SU-DHL-6 (cell line): ENCODE measurements at regions not wholly inside any gene's neighbourhood (a gene's known extent, or its start where the extent isn't known, plus 50 kb on each side); places are given as distances from the start of the nearest gene placed in this dataset.

Source experiments
- H2AFZ ChIP-seq: fragments of 200-600 bp; sonication (generic); 2 replicates; pipeline ENCODE4 v1.6.1; 2014; ENCODE audit warnings: low read depth, mild to moderate bottlenecking, moderate library complexity, mixed read lengths, antibody characterized with exemption, low read length; ENCODE audit not compliant: severe bottlenecking
- H3F3A ChIP-seq: fragments of 200-600 bp; shearing (Covaris generic); 2 replicates; pipeline ENCODE4 v1.6.0; 2016; ENCODE audit warnings: antibody characterized with exemption, mild to moderate bottlenecking; ENCODE audit not compliant: insufficient read depth
- H3K27ac ChIP-seq: fragments of 200-600 bp; sonication (generic); 2 replicates; pipeline ENCODE4 v1.5.1; 2016; ENCODE audit warnings: low read depth, mild to moderate bottlenecking, low read length, moderate library complexity, mixed read lengths
- H3K27me3 ChIP-seq: fragments of 200-600 bp; sonication (generic), shearing (Covaris generic); 2 replicates; pipeline ENCODE4 v1.6.0; 2014; ENCODE audit warnings: mild to moderate bottlenecking, low read length
- H3K36me3 ChIP-seq: fragments of 200-600 bp; sonication (generic); 2 replicates; pipeline ENCODE4 v1.6.1; 2014; ENCODE audit warnings: mild to moderate bottlenecking, low read length, mixed read lengths
- H3K4me2 ChIP-seq: fragments of 300-600, 200-600 bp; shearing (Covaris generic), sonication (generic); 2 replicates; pipeline ENCODE4 v1.6.0; 2014; ENCODE audit warnings: low read length, low read depth, mild to moderate bottlenecking; ENCODE audit not compliant: poor library complexity, severe bottlenecking
- H3K4me3 ChIP-seq: fragments of 200-600 bp; sonication (generic); 2 replicates; pipeline ENCODE4 v1.5.1; 2014; ENCODE audit warnings: antibody characterized with exemption, low read length, mild to moderate bottlenecking, mixed read lengths; ENCODE audit not compliant: insufficient read depth, poor library complexity, severe bottlenecking
- H3K79me2 ChIP-seq: fragments of 200-600 bp; sonication (generic); 2 replicates; pipeline ENCODE4 v1.6.1; 2014; ENCODE audit warnings: mild to moderate bottlenecking, low read length, moderate library complexity; ENCODE audit not compliant: insufficient read depth
- H3K9ac ChIP-seq: fragments of 200-600 bp; sonication (generic); 2 replicates; pipeline ENCODE4 v1.7.0; 2014; ENCODE audit warnings: mild to moderate bottlenecking, low read length
- H3K9me2 ChIP-seq: fragments of 200-600 bp; sonication (generic); replicated peaks from 2 replicates; pipeline ENCODE4 v1.6.1; 2014; ENCODE audit warnings: low read length; ENCODE audit not compliant: insufficient read depth
- H3K9me3 ChIP-seq: fragments of 200-600 bp; sonication (generic); 2 replicates; pipeline ENCODE4 v1.6.1; 2014; ENCODE audit warnings: low read length, mixed read lengths; ENCODE audit not compliant: insufficient read depth
- H4K20me1 ChIP-seq: fragments of 200-600 bp; sonication (generic); 2 replicates; pipeline ENCODE4 v1.6.1; 2014; ENCODE audit warnings: low read depth, mild to moderate bottlenecking, antibody characterized with exemption, low read length, moderate library complexity, mixed read lengths
- CTCF ChIP-seq: fragments of 200-600 bp; sonication (generic); IDR thresholded peaks from one replicate; pipeline ENCODE4 v1.5.1; 2017; ENCODE audit warnings: antibody characterized with exemption, mild to moderate bottlenecking, low read length, moderate library complexity; ENCODE audit not compliant: insufficient read depth, poor library complexity, severe bottlenecking
- EZH2phosphoT487 ChIP-seq: fragments of 200-600 bp; sonication (generic), shearing (Covaris generic); conservative IDR thresholded peaks from 2 replicates; pipeline ENCODE4 v1.6.1; 2018; ENCODE audit warnings: mild to moderate bottlenecking, antibody characterized with exemption, low read length, moderate library complexity, mixed read lengths

GRCh38 chr10:129222436-129222835 lies 244.6 kb upstream of the MGMT start:
- no peak overlapping the region for H3K4me2 ChIP-seq
- no peaks in the 10 kb centered on the region for H3K36me3 ChIP-seq
- H3K79me2 ChIP-seq = no peaks in the 10 kb centered on the region
- no peak overlapping the region for H3K4me3 ChIP-seq
- H3K27me3 ChIP-seq = no peaks in the 10 kb centered on the region
- H4K20me1 ChIP-seq = no peaks in the 10 kb centered on the region
- H2AFZ ChIP-seq = no peak overlapping the region
- H3K9me2 ChIP-seq = no peaks in the 10 kb centered on the region
- H3K9me3 ChIP-seq = no peaks in the 10 kb centered on the region
- no peak overlapping the region for H3K27ac ChIP-seq
- no peak overlapping the region for H3K9ac ChIP-seq
- H3F3A ChIP-seq = no peaks in the 10 kb centered on the region
- TF ChIP-seq CTCF (no peak), EZH2phosphoT487 (no peak)

- no peak for TF ChIP-seq CTCF
- TF ChIP-seq EZH2phosphoT487 = no peak
- Histone ChIP-seq H3K9me2 (no peaks in the 10 kb centered on the region), H3K9me3 (no peaks in the 10 kb centered on the region), H3K27ac (no peak overlapping the region), H3K36me3 (no peaks in the 10 kb centered on the region), H3F3A (no peaks in the 10 kb centered on the region), H3K4me3 (no peak overlapping the region), H3K4me2 (no peak overlapping the region), H2AFZ (no peak overlapping the region), H3K27me3 (no peaks in the 10 kb centered on the region), H3K9ac (no peak overlapping the region), H4K20me1 (no peaks in the 10 kb centered on the region), H3K79me2 (no peaks in the 10 kb centered on the region)
These were observed 243.7 kb upstream of the MGMT start for GRCh38 chr10:129223363-129223762.

GRCh38 chr10:129224065-129224464 lies 243.0 kb upstream of the MGMT start:
- H3K4me3 ChIP-seq = no peak overlapping the region
- H3F3A ChIP-seq = no peaks in the 10 kb centered on the region
- no peaks in the 10 kb centered on the region for H3K36me3 ChIP-seq
- no peak overlapping the region for H3K27ac ChIP-seq
- no peak overlapping the region for H3K9ac ChIP-seq
- no peaks in the 10 kb centered on the region for H4K20me1 ChIP-seq
- no peak for TF ChIP-seq EZH2phosphoT487
- no peak for TF ChIP-seq CTCF
- no peaks in the 10 kb centered on the region for H3K27me3 ChIP-seq
- no peaks in the 10 kb centered on the region for H3K79me2 ChIP-seq
- H2AFZ ChIP-seq = no peak overlapping the region
- no peak overlapping the region for H3K4me2 ChIP-seq
- no peaks in the 10 kb centered on the region for H3K9me2 ChIP-seq
- no peaks in the 10 kb centered on the region for H3K9me3 ChIP-seq

- Histone ChIP-seq H4K20me1 (no peaks in the 10 kb centered on the region), H3K79me2 (no peaks in the 10 kb centered on the region), H3K9me2 (no peaks in the 10 kb centered on the region), H3K9me3 (no peaks in the 10 kb centered on the region), H2AFZ (no peak overlapping the region), H3K27ac (no peak overlapping the region), H3K9ac (no peak overlapping the region), H3K36me3 (no peaks in the 10 kb centered on the region), H3K27me3 (no peaks in the 10 kb centered on the region), H3K4me3 (no peak overlapping the region), H3F3A (no peaks in the 10 kb centered on the region), H3K4me2 (no peak overlapping the region)
- TF ChIP-seq EZH2phosphoT487 (no peak), CTCF (no peak)
These were observed 235.2 kb upstream of the MGMT start for GRCh38 chr10:129231821-129232220.
